ENCODE measurements at regions not wholly inside any gene's neighbourhood (a gene's known extent, or its start where the extent isn't known, plus 50 kb on each side); places are given as distances from the start of the nearest gene placed in this dataset.

GRCh38 chr12:107309020-107309419, 215.7 kb upstream of the CRY1 start:
- DNase-seq: no peak
- intact Hi-C loops (cut with DNase I): no loop called here

- intact Hi-C loops (cut with DNase I): no loop called here
- DNase-seq: no peak
These were observed 217.3 kb upstream of the CRY1 start for GRCh38 chr12:107310621-107311020.

GRCh38 chr12:107311682-107312081, 218.3 kb upstream of the CRY1 start:
- intact Hi-C loops (cut with DNase I): no loop called here

GRCh38 chr12:107317751-107318555, 224.6 kb upstream of the CRY1 start:
- peak in 40 of 42 donors; percentile 19 to 81 (median 56) for DNase-seq
- intact Hi-C loops (cut with DNase I): no loop called here

More at GRCh38 chr12:107311682-107312081, 218.3 kb upstream of the CRY1 start:
- DNase-seq: no peak

GRCh38 chr12:107318556-107318805, 225.1 kb upstream of the CRY1 start:
- peak in 1 of 42 donors; percentile 14 for DNase-seq
- intact Hi-C loops (cut with DNase I): no loop called here

GRCh38 chr12:107318806-107319532, 225.6 kb upstream of the CRY1 start:
- intact Hi-C loops (cut with DNase I): no loop called here
- peak in 3 of 42 donors; percentile 3 to 19 (median 14) for DNase-seq

GRCh38 chr12:107319533-107320032, 226.2 kb upstream of the CRY1 start:
- intact Hi-C loops (cut with DNase I): no loop called here
- DNase-seq: no peak

- DNase-seq: peak in 21 of 42 donors; percentile 12 to 61 (median 31)
- intact Hi-C loops (cut with DNase I): no loop called here
These were observed 226.9 kb upstream of the CRY1 start for GRCh38 chr12:107320033-107320928.

- peak in 23 of 42 donors; percentile 11 to 64 (median 30) for DNase-seq
- intact Hi-C loops (cut with DNase I): no loop called here
These were observed 227.7 kb upstream of the CRY1 start for GRCh38 chr12:107320929-107321631.

GRCh38 chr12:107322063-107322462, 228.7 kb upstream of the CRY1 start:
- no peak for DNase-seq
- intact Hi-C loops (cut with DNase I): no loop called here

GRCh38 chr12:107325075-107325608, 231.8 kb upstream of the CRY1 start:
- no peak for DNase-seq
- intact Hi-C loops (cut with DNase I): no loop called here

GRCh38 chr12:107326237-107326636, 232.9 kb upstream of the CRY1 start:
- intact Hi-C loops (cut with DNase I): no loop called here
- DNase-seq: no peak

- intact Hi-C loops (cut with DNase I): no loop called here
- DNase-seq: no peak
These were observed 234.4 kb upstream of the CRY1 start for GRCh38 chr12:107327651-107328182.

GRCh38 chr12:107328442-107329133, 235.2 kb upstream of the CRY1 start:
- intact Hi-C loops (cut with DNase I): no loop called here
- no peak for DNase-seq

GRCh38 chr12:107329569-107330324, 236.4 kb upstream of the CRY1 start:
- no peak for DNase-seq
- intact Hi-C loops (cut with DNase I): no loop called here

GRCh38 chr12:107330831-107331431, 237.6 kb upstream of the CRY1 start:
- no peak for DNase-seq
- intact Hi-C loops (cut with DNase I): no loop called here

- DNase-seq: no peak
- intact Hi-C loops (cut with DNase I): no loop called here
These were observed 238.1 kb upstream of the CRY1 start for GRCh38 chr12:107331471-107331870.
